Mucosa of gallbladder (tissue), 1 donor: ENCODE measurements at regions not wholly inside any gene's neighbourhood (a gene's known extent, or its start where the extent isn't known, plus 50 kb on each side); places are given as distances from the start of the nearest gene placed in this dataset.

Experiments used
- DNase-seq: peaks from one replicate; pipeline ENCODE4 v3.0.0-alpha.2; 2020; ENCODE audit warnings: low spot score
- donor health status: DM: no; HTN: no; CAD: no.

DNA sequence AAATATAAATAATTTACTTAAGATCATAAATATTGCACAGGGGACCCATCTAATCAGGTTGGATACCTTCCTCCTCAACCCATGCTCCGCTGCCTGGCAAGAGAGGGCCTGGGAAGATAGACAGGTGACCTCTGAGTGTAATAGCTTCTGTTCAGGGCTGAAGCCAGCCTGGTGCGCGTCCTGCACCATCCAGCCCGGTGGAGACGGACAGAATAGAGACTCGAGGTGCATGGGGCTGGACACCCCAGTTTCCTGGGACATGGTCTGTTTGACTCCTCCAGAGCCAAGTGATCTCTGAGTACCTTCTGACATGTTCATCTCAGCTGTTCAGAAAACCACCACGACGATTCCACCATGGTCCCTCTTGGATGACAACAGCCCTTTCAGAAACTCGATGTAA is 209.3 kb upstream of the MYT1L start:
- DNase-seq = no peak

DNA sequence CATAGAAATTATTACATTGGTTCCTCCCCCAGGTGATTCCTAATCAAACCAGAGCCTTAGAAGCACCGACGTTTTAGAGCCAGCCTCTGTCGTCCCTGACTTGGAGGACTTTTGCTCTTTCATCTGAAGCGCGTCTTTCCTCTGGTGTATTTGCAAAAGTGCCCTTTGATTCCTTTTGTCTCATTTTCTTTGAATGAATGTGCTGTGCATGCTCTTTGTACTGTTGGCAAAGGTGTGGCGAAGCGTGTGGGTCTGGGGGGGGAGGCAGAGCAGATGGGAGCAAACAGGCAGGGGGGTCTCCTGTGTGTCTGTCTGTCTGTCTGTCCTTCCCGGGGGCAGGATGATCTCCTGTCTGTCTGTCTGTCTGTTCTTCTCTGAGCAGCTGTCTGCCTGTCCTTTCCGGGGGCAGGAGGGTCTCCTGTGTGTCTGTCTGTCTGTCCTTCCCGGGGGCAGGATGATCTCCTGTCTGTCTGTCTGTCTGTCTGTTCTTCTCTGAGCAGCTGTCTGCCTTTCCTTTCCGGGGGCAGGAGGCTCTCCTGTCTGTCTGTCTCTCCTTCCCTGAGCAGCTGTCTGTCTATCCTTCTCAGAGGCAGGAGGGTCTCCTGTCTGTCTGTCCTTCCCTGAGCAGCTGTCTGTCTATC is 205.5 kb upstream of the MYT1L start:
- DNase-seq = no peak

DNA sequence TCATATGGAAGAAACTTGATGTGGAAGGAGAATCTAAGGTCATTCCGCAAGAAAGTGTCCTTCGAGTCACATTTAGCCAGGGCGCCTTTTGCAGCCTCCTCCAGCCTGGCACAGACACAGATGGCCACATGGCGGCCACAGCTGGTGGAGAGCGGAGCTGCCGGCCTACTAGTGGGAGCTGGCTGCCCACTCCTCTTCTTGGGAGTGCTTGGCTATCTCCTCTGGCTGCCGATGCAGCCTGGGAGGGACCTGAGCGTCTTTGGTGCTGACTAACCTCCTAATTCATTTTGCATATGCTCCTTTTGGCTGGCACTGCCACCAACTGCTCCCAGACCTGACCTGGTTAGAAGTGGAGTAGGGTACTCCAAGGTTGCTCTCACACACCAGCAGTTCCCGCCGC is 199.3 kb upstream of the MYT1L start:
- DNase-seq = no peak

DNA sequence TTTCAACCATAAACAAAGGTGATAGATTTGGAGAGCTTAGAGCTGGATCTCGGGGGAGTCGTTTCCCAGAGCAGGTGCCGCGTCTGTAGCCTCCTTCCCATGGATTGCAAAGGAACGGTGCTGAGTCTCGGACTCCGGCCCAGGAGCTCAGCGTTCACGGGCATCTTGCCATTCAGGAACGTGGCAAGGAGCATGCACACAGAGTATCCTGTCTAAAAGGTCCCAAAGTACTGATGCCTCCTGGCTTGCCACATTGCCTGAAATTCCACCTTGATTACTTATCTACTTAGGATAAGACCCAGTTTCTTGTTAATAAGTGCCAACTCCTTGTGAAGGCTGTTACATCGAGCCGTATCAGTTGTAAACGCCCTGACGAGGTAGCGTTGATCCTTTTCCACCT is 197.8 kb upstream of the MYT1L start:
- DNase-seq = no peak

DNA sequence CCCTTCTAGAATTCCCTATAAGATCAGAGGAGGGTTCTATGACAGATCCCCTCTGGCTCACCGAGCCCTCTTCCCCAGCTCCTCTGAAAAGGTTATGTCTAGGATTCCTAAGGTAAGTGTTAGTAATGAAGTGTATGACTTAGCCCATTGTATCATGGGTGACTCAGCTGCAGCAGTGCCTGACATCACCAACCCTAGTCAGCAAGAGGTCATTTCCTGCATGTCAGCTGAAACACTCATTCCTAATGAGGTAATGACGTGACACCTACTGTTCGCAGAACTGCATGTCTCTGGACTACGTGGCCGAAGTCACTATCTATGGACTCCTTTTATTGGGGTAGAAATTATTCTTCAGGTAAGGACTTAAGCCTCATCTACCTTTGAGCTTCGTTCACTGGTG is 196.1 kb upstream of the MYT1L start:
- DNase-seq = no peak

DNA sequence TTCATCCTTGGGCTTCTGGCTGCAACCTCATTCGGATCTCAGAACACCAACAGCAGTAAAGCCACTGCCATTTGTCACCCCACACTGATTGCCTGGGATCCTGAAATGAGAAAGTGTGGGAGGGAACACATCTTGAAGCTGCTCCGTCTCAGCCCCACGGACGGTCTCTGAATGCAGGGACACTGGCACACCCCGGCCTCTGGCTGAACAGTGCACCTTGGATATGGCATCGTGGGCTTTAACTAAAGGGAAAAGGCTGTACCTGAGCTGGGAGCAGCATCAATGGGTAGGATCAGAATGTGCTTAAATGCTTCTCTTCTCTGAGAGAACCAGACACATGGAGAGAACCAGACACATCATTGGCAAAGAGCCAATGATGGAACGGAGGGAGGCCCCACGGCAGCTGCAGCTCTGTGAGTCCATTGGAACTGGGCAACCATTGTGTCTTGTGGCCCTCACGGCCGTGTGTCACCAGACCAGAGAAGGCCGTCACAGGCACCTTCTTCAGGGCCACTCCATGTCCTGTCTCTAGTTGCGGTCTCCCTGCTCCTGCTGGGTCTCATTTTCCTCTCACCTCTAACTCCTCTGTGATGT is 193.4 kb upstream of the MYT1L start:
- DNase-seq = no peak

DNA sequence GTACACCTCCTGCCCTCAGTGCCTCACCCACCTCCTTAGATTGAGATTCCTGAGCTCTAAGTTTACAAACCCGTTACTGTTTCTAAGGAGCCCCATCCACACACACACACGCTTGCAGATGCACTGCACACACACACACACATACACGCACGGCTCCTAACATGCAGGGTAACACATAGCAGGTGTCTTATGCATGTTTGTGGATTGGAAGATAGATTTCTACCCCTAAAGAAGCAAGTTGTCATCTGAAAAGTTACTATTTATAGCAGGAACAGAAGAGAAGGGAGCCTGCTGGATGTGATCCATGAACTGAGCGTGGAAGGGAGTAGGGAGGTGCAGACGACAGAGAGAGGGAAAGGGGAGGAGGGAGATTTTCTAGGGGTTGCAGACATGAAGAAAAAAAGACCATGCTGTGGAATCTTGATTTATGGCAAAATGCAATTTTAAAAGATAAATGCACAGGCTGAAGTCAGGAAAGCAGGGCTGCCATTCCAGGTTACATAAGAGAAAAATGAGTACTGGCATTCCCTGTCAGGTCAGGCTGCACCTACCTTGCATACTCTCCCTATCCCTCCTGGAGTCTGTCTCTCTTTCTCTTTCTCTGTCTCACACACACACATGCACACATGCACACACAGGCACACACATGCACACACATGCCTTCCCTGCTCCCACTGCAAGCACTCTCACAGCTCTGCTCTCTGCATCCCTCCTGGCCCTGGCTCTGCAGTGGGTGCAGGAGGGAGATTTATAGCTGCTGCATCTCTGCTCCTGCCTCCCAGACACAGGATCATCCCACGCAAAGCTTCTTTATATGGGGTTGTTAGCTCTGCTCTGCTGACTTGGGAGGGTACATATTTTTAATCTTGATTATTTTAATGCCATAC is 192.6 kb upstream of the MYT1L start:
- DNase-seq = no peak

DNA sequence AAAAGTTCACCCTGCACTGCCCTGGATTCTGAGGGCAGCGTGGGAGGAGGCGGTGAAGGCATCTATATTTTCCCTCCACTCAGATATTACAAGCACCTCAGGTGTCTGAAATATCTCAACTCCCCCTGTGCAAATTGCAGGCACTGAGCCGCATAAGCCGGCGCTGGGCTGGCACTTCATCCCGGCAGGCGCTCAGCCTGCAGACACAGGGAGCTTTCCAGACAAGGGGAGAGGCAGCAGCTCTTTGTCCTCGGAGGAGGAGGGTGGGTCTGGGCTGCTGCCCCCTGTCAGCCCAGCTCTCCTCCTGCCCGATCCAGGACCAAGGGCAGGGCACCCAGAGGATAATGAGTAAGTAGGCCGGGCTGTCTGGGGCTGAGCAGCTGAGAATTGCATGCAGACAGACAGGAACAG is 189.3 kb upstream of the MYT1L start:
- DNase-seq = no peak

DNA sequence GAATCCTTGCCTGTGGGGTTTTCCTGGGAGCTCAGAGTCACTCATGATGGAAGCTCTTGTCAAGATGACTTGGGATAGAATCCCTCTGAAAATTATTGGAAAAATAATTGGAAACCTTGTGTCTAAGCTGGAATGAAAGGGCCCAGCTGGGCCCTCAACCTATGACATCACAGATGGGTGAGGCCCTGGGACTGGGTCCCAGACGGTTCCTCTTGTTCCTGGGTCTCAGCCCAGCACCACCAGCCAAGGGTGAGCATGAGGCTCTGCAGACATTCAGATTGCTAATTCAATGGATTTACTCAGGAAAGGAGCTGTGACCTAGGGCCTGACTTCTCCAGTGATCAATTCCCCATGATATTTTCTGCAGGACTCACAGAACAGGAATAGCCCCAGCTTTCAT is 188.3 kb upstream of the MYT1L start:
- no peak for DNase-seq

DNA sequence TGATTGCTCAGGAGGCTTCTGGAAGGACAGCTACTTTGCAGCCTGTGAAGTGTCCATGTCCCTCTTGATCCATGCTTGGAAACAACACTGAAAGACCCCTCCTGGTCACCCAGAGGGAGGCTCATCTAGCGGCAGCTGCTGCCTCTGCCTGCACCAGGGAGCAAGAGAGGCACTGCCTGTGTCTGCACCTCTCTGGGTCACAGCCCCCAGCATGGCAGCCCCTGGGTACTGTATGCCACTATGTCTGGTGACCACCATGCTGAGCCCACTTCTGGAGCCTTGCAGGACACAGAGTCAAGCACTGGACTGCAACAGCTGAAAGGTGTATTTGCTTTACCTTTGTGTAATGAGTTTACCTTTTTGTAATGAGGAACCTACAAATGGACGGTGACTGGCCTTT is 186.3 kb upstream of the MYT1L start:
- DNase-seq = no peak

DNA sequence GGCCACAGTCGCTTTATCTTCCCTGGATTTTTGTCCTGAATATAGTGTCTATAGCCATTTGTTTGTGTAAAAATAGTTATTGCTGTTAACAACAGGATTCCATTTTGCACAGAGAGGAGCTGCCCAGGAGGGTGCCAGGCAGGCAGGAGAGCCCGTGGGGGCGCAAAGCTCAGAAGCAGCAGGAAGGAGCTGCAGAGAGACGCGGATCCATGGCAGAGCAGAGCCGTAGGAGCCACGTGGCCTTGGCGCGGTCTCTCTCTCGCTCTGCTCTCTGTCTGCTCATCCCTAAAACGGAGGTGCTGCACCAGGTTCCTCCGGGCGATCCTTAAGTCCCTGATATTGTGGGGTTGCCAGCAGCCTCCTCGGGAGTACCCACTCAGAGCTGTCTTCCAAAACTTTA is 185.3 kb upstream of the MYT1L start:
- no peak for DNase-seq

DNA sequence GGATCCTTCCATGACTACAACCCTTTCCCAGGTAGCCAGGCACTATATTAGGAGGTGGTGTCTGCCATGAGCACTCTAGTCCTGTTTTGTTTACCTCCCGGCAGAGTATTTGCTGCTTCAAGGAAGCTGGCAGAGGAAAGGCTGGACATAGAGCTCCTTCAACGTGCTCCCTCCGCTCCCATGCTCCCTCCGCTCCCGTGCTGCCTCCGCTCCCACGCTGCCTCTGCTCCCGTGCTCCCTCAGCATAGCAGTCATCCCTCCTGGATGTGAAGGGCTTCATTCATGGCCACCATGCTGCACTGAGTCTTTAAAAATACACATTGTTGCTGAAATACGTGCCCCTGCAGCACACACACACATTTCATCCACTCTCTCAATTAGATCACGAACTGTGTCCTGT is 181.9 kb upstream of the MYT1L start:
- no peak for DNase-seq

DNA sequence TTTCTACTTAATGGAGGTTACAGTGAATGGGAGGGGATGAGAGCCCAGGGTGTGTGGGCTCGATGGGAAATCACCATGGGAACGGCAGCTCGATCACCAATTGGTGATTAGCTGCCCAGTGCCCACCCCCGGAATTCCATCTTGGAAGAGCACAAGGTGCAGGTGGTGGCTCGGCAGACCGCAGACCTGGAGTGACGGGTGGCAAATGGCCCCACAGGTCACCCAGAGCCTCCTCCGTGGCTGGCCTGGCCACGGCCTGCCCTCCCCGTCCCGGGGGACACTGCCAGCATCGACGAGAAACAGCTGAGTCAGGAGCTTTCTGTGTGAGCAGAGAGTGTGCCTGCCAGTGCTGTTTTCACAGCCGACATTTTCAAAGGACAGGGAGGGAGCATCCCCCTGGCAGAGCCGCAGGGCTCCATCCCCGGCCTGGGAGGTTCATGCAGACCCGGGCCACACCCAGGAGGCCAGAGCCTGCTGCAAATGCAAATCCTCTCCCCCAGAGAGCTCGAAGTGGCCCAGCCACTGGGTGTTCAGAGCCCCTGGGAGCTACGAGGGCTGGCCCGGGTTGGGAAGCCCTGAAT is 176.4 kb upstream of the MYT1L start:
- DNase-seq = no peak

DNA sequence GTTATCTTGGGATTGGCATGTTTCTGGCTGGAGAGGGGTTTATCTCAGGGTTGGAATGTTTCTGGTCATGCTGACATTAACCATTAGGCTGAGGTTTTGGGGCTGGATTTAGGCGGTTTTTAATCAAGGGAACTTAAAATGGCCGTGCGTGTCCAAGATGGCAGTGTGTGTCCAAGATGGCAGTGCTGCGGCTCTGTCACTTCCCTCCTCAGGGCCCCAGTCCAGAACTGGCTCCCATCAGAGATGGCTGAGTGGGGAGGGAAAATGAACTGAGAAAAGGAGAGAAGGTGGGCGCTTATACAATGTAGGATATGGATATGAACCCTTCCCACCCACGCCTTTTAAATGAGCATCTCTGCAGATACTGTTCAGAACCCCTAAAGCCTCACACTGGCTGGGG is 175.5 kb upstream of the MYT1L start:
- no peak for DNase-seq

DNA sequence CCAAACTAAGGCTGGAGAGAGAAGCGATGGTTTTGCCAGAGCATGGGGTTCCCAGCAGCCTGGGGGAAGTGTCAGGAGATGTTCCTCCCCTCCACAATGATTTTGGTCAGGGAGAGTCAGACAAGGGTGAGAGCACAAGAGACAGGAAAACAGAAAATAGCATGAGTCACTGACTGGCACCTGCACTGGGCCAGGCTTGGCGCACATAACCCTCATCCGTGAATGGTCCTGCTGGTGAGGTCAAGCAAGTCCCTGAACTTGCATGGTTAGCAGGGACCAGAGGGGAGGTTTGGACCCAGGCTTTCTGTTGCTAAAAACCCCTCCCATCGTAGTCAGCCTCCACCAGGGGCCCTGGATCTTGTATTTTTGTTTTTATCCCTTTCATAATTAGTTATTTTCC is 174.5 kb upstream of the MYT1L start:
- no peak for DNase-seq

DNA sequence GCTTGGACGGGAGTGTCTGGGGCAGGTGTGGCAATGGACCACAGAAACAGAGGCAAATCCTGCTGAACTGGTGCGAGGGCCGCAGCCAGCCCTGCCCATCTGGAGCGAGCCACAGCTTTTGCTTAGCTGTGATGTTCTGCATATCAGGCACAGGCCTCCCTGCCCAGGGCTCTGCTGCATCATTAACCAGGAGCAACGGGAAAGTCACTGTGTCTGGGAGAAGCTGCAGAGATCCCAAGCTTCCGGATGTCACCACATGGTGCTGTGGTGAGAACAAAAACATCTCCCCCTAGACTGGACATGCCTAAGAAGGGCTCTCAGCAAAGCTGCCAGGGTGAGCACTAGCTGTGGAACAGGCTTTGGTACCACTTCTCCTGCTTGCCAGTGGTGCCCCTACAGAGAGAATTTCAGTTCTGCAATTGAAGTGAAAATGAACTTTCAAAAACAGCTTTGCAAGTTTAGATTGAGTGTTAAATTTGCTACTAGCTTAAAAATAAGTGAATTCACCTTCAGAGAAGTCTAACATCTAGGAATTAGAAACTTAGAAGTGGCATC is 172.9 kb upstream of the MYT1L start:
- no peak for DNase-seq

DNA sequence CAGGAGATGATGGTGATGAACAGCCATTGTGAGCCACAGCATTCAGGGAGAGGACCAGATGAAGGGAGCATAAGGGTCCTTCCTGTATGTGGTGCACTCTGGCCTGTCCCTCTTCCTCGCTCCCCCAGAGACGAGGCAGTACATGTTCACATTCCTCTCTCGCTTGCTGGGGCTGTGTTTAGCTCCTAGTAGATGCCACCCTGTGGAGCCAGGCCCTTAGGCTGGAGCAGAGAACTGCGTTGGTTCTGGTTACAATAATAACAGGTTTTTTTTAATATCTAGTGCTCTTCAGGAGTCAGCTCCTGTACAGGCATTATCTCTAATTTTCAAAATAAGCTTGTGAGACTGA is 171.1 kb upstream of the MYT1L start:
- no peak for DNase-seq

DNA sequence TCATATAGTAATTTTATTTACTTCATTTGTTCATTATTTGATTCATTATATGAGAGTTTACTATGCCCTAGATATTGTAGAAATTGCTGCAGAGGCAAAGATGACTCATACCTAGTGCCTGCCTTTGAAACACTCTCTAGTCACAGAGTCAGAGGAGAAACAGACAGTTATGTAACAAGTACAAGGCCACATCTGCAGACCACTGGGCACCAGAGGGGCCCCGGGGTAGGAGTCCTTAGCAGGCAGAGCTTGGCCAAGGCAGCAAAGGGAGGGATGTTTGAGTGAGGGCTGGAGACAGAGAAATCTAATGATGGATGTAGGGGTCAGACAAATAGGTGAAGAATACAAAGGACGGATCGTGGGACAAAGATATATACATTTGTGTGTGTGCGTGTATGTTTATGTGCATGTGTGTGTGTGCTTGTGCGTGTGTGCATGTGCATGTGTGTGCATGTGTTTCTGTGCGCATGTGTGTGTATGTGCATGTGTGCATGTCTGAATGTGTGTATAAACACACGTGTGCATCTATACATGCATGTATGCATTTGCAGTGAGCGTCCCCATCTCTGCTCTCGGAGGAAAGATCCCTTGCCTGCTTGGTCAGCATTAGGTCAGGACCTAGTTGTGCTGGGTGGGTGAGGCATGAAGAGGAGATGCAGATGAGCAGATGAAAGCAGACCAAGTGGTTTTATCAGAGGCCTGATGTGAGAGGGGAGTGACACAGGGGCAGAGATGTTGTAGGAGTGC is 170.6 kb upstream of the MYT1L start:
- no peak for DNase-seq

DNA sequence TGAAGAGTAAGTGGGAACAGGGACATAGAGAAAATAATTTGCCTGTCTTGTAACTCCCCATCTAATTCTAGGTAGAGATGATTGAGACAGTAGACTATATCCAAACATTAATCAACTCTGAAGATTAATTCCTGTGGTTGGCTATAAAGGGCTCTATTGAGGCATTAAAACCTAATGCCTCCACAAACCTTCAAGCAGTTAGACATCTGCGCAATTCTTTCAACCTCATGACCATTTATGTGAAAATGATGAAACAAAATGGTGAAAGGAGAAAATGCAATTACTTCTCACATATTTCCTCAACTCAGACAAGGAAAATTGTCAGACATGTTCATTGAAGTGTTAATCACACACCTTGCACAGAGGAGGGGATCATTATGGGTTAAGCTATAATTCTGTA is 164.5 kb upstream of the MYT1L start:
- DNase-seq = no peak

DNA sequence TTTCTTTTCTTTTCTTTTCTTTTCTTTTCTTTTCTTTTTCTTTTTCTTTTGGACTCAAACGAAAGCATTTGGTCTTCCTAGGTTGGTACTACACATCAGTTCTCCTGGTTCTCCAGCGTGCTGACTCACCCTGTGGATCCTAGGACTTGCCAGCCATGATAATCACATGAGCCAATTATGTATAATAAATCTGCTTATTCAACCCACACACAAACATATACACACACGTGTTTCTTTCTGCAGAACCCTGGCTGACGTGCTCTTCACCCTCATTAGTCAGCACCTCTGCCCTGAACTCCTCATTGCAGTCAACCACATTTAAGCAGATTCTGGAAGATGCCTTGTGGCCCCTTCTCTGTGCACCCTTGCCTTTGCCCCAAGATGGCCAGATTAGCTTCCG is 162.4 kb upstream of the MYT1L start:
- no peak for DNase-seq

DNA sequence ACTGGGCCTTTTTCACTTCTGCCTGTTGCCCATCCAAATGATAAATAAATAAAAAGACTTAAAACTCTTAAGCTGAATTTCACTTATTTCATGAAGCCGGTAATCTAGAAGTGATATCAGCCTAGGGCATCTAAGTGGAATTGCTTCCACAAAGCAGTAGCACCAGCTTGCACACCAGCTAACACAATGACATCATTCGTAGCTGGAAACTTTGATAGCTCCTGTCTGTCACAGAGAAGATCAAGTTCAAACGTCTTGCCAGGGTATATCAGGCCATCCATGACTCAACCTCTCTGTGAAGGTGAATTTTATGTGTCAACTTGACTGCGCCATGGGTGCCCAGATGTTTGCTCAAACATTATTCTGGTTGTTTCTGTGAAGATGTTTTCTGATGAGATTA is 161.7 kb upstream of the MYT1L start:
- no peak for DNase-seq

DNA sequence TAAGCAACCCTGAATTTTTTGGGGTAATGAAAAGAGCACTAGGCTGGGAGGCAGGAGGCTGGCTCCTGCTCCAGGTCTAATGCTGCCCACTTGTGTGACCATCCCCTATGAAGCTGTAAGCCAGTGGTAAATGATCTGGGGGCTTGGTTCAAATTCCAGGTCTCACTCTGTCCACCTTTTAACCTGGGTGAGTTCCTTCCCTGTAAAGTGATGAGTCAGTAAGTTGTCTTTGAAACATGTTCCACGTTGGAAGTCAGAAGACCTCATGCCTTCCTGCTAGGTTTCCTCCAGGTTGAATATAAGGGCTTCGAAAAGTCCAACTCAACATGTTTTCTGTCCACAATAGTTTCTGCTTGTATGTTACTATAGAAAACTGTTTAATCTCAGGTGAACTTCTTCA is 160.9 kb upstream of the MYT1L start:
- DNase-seq = no peak
